ENCODE measurements at regions not wholly inside any gene's neighbourhood (a gene's known extent, or its start where the extent isn't known, plus 50 kb on each side); places are given as distances from the start of the nearest gene placed in this dataset.

DNA sequence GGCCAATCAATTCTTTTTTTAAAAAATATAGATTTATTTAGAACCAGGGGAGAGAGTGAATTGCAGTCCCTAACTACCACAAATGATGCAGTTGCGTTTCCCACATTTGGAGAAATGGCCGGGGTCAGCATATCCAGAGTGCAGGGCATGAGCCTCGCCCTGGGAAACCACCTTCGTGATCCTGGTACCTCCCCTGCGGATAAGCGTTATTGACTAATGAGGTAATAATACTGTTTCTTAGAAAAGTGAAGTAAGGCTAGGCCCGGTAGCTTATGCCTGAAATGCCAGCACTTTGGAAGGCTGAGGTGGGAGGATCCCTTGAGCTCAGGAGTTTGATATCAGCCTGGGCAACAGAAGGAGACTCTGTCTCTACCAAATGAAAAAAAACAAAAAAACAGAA is 111.5 kb upstream of the SLC45A1 start:
- TF ChIP-seq, protein P1, sequence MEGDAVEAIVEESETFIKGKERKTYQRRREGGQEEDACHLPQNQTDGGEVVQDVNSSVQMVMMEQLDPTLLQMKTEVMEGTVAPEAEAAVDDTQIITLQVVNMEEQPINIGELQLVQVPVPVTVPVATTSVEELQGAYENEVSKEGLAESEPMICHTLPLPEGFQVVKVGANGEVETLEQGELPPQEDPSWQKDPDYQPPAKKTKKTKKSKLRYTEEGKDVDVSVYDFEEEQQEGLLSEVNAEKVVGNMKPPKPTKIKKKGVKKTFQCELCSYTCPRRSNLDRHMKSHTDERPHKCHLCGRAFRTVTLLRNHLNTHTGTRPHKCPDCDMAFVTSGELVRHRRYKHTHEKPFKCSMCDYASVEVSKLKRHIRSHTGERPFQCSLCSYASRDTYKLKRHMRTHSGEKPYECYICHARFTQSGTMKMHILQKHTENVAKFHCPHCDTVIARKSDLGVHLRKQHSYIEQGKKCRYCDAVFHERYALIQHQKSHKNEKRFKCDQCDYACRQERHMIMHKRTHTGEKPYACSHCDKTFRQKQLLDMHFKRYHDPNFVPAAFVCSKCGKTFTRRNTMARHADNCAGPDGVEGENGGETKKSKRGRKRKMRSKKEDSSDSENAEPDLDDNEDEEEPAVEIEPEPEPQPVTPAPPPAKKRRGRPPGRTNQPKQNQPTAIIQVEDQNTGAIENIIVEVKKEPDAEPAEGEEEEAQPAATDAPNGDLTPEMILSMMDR (IDR thresholded peaks at IDR 0.05; ENCODE audit: control extremely low read depth in 1 of 3, insufficient read depth in 1 of 3, low read depth in 1 of 3, low read length in 3 of 3), result no peak
- TF ChIP-seq HDAC2 (IDR thresholded peaks at IDR 0.05; ENCODE audit: borderline replicate concordance in 1 of 2, low read depth in 2 of 2, low read length in 2 of 2) (no peak), CEBPB (IDR thresholded peaks at IDR 0.05; ENCODE audit: low read depth, low read length) (no peak), SP1 (IDR thresholded peaks at IDR 0.05; ENCODE audit: low read depth, low read length) (no peak), SIRT6 (IDR thresholded peaks at IDR 0.05; ENCODE audit: low read length) (no peak), GABPA (IDR thresholded peaks at IDR 0.05; ENCODE audit: borderline replicate concordance, insufficient read depth, low read length) (no peak), TBP (IDR thresholded peaks at IDR 0.05; ENCODE audit: low read depth, low read length) (no peak)

Data from H1 (cell line).